ENCODE measurements at regions not wholly inside any gene's neighbourhood (a gene's known extent, or its start where the extent isn't known, plus 50 kb on each side); places are given as distances from the start of the nearest gene placed in this dataset.

GRCh38 chr2:129459881-129460280, 519.6 kb upstream of the RAB6C start:
- no peak for DNase-seq (ENCODE audit: low read depth, low spot score)

GRCh38 chr2:129460299-129461198, 518.9 kb upstream of the RAB6C start:
- DNase-seq (ENCODE audit: low read depth, low spot score): no peak

GRCh38 chr2:129462349-129462748, 517.1 kb upstream of the RAB6C start:
- DNase-seq (ENCODE audit: low read depth, low spot score): no peak

GRCh38 chr2:129462967-129463366, 516.5 kb upstream of the RAB6C start:
- no peak for DNase-seq (ENCODE audit: low read depth, low spot score)

GRCh38 chr2:129464036-129464435, 515.4 kb upstream of the RAB6C start:
- DNase-seq (ENCODE audit: low read depth, low spot score): no peak

- no peak for DNase-seq (ENCODE audit: low read depth, low spot score)
These were observed 514.8 kb upstream of the RAB6C start for GRCh38 chr2:129464631-129465030.

GRCh38 chr2:129465045-129465444, 514.4 kb upstream of the RAB6C start:
- no peak for DNase-seq (ENCODE audit: low read depth, low spot score)

- DNase-seq (ENCODE audit: low read depth, low spot score): no peak
These were observed 513.1 kb upstream of the RAB6C start for GRCh38 chr2:129466389-129466788.

GRCh38 chr2:129467012-129467779, 512.3 kb upstream of the RAB6C start:
- no peak for DNase-seq (ENCODE audit: low read depth, low spot score)

- DNase-seq (ENCODE audit: low read depth, low spot score): no peak
These were observed 511.5 kb upstream of the RAB6C start for GRCh38 chr2:129467941-129468340.

GRCh38 chr2:129468879-129469278, 510.6 kb upstream of the RAB6C start:
- DNase-seq (ENCODE audit: low read depth, low spot score): no peak

GRCh38 chr2:129469389-129469788, 510.1 kb upstream of the RAB6C start:
- DNase-seq (ENCODE audit: low read depth, low spot score): no peak

- DNase-seq (ENCODE audit: low read depth, low spot score): no peak
These were observed 509.6 kb upstream of the RAB6C start for GRCh38 chr2:129469871-129470270.

GRCh38 chr2:129478902-129479517, 500.5 kb upstream of the RAB6C start:
- DNase-seq (ENCODE audit: low read depth, low spot score): no peak

- peak; percentile 42 for DNase-seq (ENCODE audit: low read depth, low spot score)
These were observed 499.6 kb upstream of the RAB6C start for GRCh38 chr2:129479892-129480291.

- DNase-seq (ENCODE audit: low read depth, low spot score): no peak
These were observed 498.7 kb upstream of the RAB6C start for GRCh38 chr2:129480790-129481189.

- no peak for DNase-seq (ENCODE audit: low read depth, low spot score)
These were observed 497.9 kb upstream of the RAB6C start for GRCh38 chr2:129481306-129482219.

- DNase-seq (ENCODE audit: low read depth, low spot score): no peak
These were observed 496.8 kb upstream of the RAB6C start for GRCh38 chr2:129482626-129483025.

- no peak for DNase-seq (ENCODE audit: low read depth, low spot score)
These were observed 496.1 kb upstream of the RAB6C start for GRCh38 chr2:129483366-129483765.

- no peak for DNase-seq (ENCODE audit: low read depth, low spot score)
These were observed 494.2 kb upstream of the RAB6C start for GRCh38 chr2:129484999-129485897.
